Astrocyte (in vitro differentiated cells and primary cell): ENCODE measurements at regions not wholly inside any gene's neighbourhood (a gene's known extent, or its start where the extent isn't known, plus 50 kb on each side); places are given as distances from the start of the nearest gene placed in this dataset.

Source experiments
- CTCF ChIP-seq: IDR thresholded peaks from 2 replicates; pipeline ENCODE4 v1.5.1; 2011; ENCODE audit warnings: low read depth, mild to moderate bottlenecking, inconsistent platforms, low read length, moderate library complexity; ENCODE audit not compliant: insufficient read depth
- EZH2 ChIP-seq: IDR thresholded peaks from 2 replicates; pipeline ENCODE4 v1.6.1; 2012; ENCODE audit warnings: mild to moderate bottlenecking, low read length, inconsistent platforms; ENCODE audit not compliant: insufficient read depth

- TF ChIP-seq CTCF (no peak), EZH2 (no peak)
Measured at GRCh38 chr16:26987597-26988010, 79.1 kb upstream of the C16orf82 start.
